Endothelial cell of umbilical vein (primary cell): ENCODE measurements at regions not wholly inside any gene's neighbourhood (a gene's known extent, or its start where the extent isn't known, plus 50 kb on each side); places are given as distances from the start of the nearest gene placed in this dataset.

ENCODE experiments used
- BruUV-seq: library from RNA; stranded (reverse); fragments of 400-500 nt; replicated peaks from 2 replicates; lab custom pipeline; 2021; lab: Mats Ljungman, UMichigan
- CTCF ChIA-PET: fragments of 300-600, 350-600 bp; sonication (Branson Sonifier 250); formaldehyde crosslinking; loops from one replicate; lab custom pipeline; 2021; ENCODE audit warnings: antibody characterized with exemption, inconsistent platforms; lab: Charles Lee
- POLR2A ChIA-PET: fragments of 300-600, 350-600 bp; sonication (Branson Sonifier 250); formaldehyde crosslinking; loops from one replicate; lab custom pipeline; 2021; ENCODE audit warnings: antibody characterized with exemption, inconsistent platforms; lab: Charles Lee
- DNase-seq: peaks from one replicate; pipeline ENCODE4 v3.0.0-alpha.2; 2011; ENCODE audit warnings: low read depth, low spot score
- FAIRE-seq: peaks from 2 replicates; lab custom pipeline; 2011; peaks lifted over from hg19 to GRCh38; lab: Jason Lieb, UNC
- H2AFZ ChIP-seq: 2 replicates; pipeline ENCODE4 v1.6.0; 2012; ENCODE audit warnings: low read depth, low read length, control low read depth, inconsistent platforms
- H3K27ac ChIP-seq: 2 replicates; pipeline ENCODE4 v1.5.1; 2011; ENCODE audit warnings: low read depth, mild to moderate bottlenecking, control low read depth, low read length, moderate library complexity; ENCODE audit not compliant: insufficient read depth
- H3K27me3 ChIP-seq, 2 experiments: 2 replicates each; pipeline versions ENCODE4 v1.6.0 to v1.6.1; 2011; ENCODE audit warnings: low read length in 2 of 2, mixed read lengths in 1 of 2; ENCODE audit not compliant: control insufficient read depth in 2 of 2, insufficient read depth in 2 of 2
- H3K36me3 ChIP-seq, 2 experiments: 2 replicates in 1 of 2; 3 replicates in 1 of 2; pipeline ENCODE4 v1.5.1; 2011; ENCODE audit warnings: low read length in 2 of 2, mild to moderate bottlenecking in 1 of 2, moderate library complexity in 1 of 2; ENCODE audit not compliant: control insufficient read depth in 2 of 2, insufficient read depth in 2 of 2; ENCODE audit errors: extremely low read depth in 1 of 2
- H3K4me1 ChIP-seq: 3 replicates; pipeline ENCODE4 v1.5.1; 2011; ENCODE audit warnings: mild to moderate bottlenecking, low read length; ENCODE audit not compliant: control insufficient read depth, insufficient read depth; ENCODE audit errors: extremely low read depth
- H3K4me2 ChIP-seq: 2 replicates; pipeline ENCODE4 v1.6.1; 2011; ENCODE audit warnings: low read length, control low read depth, mixed read lengths; ENCODE audit not compliant: insufficient read depth
- H3K4me3 ChIP-seq, 3 experiments: fragments of 200-600 bp in 1 of 3; sonication (generic), shearing (Covaris generic) in 1 of 3; replicated peaks in 1 of 3; 2 replicates each; pipeline ENCODE4 v1.5.1; 2011 to 2016; ENCODE audit warnings: control low read depth in 3 of 3, low read length in 3 of 3, mild to moderate bottlenecking in 2 of 3, inconsistent platforms in 1 of 3, low read depth in 1 of 3, moderate library complexity in 1 of 3; ENCODE audit not compliant: insufficient read depth in 1 of 3
- H3K79me2 ChIP-seq: 2 replicates; pipeline ENCODE4 v1.6.0; 2012; ENCODE audit warnings: low read length, inconsistent platforms; ENCODE audit not compliant: control insufficient read depth, insufficient read depth
- H3K9ac ChIP-seq: replicated peaks from 2 replicates; pipeline ENCODE3; 2011; ENCODE audit warnings: low read length, control low read depth; ENCODE audit not compliant: insufficient read depth; ENCODE audit errors: extremely low read depth
- H3K9me1 ChIP-seq: replicated peaks from 3 replicates; pipeline ENCODE4 v1.6.0; 2011; ENCODE audit warnings: mild to moderate bottlenecking, low read length; ENCODE audit not compliant: control insufficient read depth, insufficient read depth; ENCODE audit errors: extremely low read depth
- H3K9me3 ChIP-seq: replicated peaks from 2 replicates; pipeline ENCODE4 v1.5.1; 2012; ENCODE audit warnings: low read length, inconsistent platforms; ENCODE audit not compliant: control insufficient read depth, insufficient read depth
- H4K20me1 ChIP-seq: replicated peaks from 2 replicates; pipeline ENCODE3; 2011; ENCODE audit warnings: mild to moderate bottlenecking, low read length; ENCODE audit not compliant: control insufficient read depth, insufficient read depth; ENCODE audit errors: extremely low read depth
- GATA2 ChIP-seq: IDR thresholded peaks from 2 replicates; pipeline ENCODE4 v1.7.0; 2011; ENCODE audit warnings: low read depth, mild to moderate bottlenecking, moderate library complexity, mixed read lengths, low read length; ENCODE audit not compliant: insufficient read length, insufficient read depth
- MAX ChIP-seq: IDR thresholded peaks from 2 replicates; pipeline ENCODE4 v1.6.1; 2011; ENCODE audit not compliant: insufficient read depth, insufficient read length
- MYC ChIP-seq: IDR thresholded peaks from one replicate; pipeline ENCODE4 v1.6.1; 2011; ENCODE audit warnings: mild to moderate bottlenecking, low read depth, low read length
- POLR2AphosphoS5 ChIP-seq: IDR thresholded peaks from 2 replicates; pipeline ENCODE4 v1.6.1; 2012; ENCODE audit warnings: low read depth, mild to moderate bottlenecking, control low read depth, low read length, moderate library complexity; ENCODE audit not compliant: insufficient read depth
- dilution Hi-C: fragments of 300-500 bp; cut with MboI; formaldehyde crosslinking; loops from one replicate; pipeline ENCODE4 v1.15.0; 2019; ENCODE audit warnings: low sequenced_read_pairs; ENCODE audit not compliant: extremely low pct_ligation_motif_present
- intact Hi-C: fragments of 100-400 bp; cut with micrococcal nuclease; formaldehyde crosslinking; loops from one replicate; pipeline ENCODE4 v1.10.0; 2022

- Histone ChIP-seq H3K27ac (no peak overlapping the region), H3K36me3 (no peaks in the 10 kb centered on the region), H3K9ac (no peak overlapping the region), H3K79me2 (no peaks in the 10 kb centered on the region), H3K4me3 (no peak overlapping the region), H3K4me1 (no peaks in the 10 kb centered on the region), H2AFZ (no peak overlapping the region), H3K9me1 (no peaks in the 10 kb centered on the region), H3K4me2 (no peak overlapping the region), H3K9me3 (peaks cover 2% of the 10 kb centered on the region), H4K20me1 (no peaks in the 10 kb centered on the region), H3K27me3 (no peaks in the 10 kb centered on the region)
- POLR2A ChIA-PET = no interaction called here
- no peak for DNase-seq
- intact Hi-C loops (no loop called here), dilution Hi-C loops (no loop called here)
- TF ChIP-seq POLR2AphosphoS5 (no peak), MAX (no peak)
- no peak for FAIRE-seq
- CTCF ChIA-PET = no interaction called here
- no TSS peak for BruUV-seq
Measured at GRCh38 chr7:10720042-10720441, 253.6 kb upstream of the PHF14 start.

DNA sequence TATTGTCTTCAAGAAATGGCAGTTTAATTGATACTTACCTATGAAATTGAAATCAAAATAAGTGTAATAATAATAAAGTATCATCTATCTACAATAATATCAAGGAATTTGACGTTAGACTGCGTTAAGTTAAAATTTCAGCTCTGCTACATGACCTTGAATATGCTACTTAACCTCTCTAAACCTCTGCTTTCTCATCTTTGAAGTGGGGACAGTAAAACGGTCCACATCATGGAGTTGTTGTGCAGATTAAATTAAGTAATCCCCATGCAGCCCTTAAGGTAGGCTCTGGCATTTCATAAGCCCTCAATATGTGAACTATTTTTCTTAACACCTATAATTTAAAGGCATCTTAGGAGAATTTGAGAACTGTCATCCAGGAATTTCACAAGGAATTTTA, 252.4 kb upstream of the PHF14 start:
- FAIRE-seq (no peak), DNase-seq (no peak)
- no peak overlapping the region for H3K4me2 ChIP-seq
- dilution Hi-C loops = no loop called here
- H3K9me1 ChIP-seq = no peaks in the 10 kb centered on the region
- peaks cover 2% of the 10 kb centered on the region for H3K9me3 ChIP-seq
- ChIA-PET POLR2A (no interaction called here), CTCF (no interaction called here)
- H3K4me1 ChIP-seq = no peaks in the 10 kb centered on the region
- no peak overlapping the region for H3K4me3 ChIP-seq
- H3K27me3 ChIP-seq = no peaks in the 10 kb centered on the region
- H3K9ac ChIP-seq = no peak overlapping the region
- BruUV-seq = no TSS peak
- H4K20me1 ChIP-seq = no peaks in the 10 kb centered on the region
- intact Hi-C loops = no loop called here
- no peaks in the 10 kb centered on the region for H3K36me3 ChIP-seq
- no peak overlapping the region for H2AFZ ChIP-seq
- no peak overlapping the region for H3K27ac ChIP-seq
- TF ChIP-seq MYC = no peak
- no peak for TF ChIP-seq GATA2
- no peak for TF ChIP-seq POLR2AphosphoS5
- no peak for TF ChIP-seq MAX
- no peaks in the 10 kb centered on the region for H3K79me2 ChIP-seq
